HG03066 (cell line): ENCODE measurements at regions not wholly inside any gene's neighbourhood (a gene's known extent, or its start where the extent isn't known, plus 50 kb on each side); places are given as distances from the start of the nearest gene placed in this dataset.

Experiments
- ATAC-seq: cut with Tn5 transposase; IDR thresholded peaks from one replicate; pipeline ENCODE4 v1.9.1; 2021; ENCODE audit warnings: low read depth; ENCODE audit not compliant: unreplicated experiment

GRCh38 chr6:109295774-109296156 lies 86.5 kb downstream of the CD164 start:
- ATAC-seq, result no peak

- no peak for ATAC-seq
These were observed 87.0 kb downstream of the CD164 start for GRCh38 chr6:109295109-109295773.

DNA sequence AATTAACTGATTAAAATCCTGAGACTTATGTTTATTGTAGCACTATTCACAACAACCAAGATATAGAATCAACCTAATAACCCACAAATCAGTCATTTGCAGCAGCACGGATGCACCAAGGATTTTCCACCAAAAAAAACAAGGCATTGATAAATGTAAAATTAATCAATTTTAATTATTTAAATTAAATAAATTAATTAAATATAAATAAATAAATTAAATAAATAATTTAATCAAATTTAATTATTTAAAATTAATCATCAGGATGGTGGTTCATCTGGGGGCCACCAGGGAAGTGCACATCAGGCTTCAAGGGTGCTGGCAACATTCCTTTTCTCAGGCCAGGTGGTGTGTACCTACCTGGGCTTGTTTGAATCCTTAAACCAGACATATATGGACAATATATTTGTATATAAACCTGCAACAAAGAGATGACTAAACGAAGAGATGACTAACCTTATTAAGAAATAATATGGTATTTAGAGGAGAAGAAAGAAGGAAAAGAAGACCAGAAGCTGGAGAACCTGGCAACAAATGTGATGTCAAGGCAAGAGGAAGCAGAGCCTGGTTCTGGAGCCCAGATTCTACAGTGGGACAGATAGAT lies 89.2 kb downstream of the CD164 start:
- ATAC-seq, result no peak

GRCh38 chr6:109292420-109292819 lies 89.8 kb downstream of the CD164 start:
- no peak for ATAC-seq

DNA sequence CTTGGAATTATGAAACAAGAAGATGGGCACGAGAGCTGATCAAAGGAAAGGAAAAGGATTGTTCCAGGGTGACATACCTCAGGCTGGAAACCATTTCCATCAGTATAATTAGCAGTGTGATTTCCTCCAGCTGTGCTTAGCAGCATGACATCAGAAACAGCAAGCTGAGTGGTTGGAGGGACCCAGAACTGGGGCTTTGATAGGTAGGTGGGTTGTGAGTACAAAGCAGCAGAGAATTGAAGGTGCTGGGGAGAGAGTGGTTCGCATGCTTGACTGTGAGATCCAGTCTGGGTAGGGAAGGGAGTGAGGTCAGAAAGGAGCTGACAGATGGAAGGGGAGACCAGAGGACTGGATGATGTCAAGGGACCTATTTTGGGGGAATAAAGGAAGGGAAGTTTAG lies 90.4 kb downstream of the CD164 start:
- no peak for ATAC-seq

GRCh38 chr6:109290143-109290931 lies 91.9 kb downstream of the CD164 start:
- no peak for ATAC-seq

- ATAC-seq, result no peak
These were observed 96.9 kb downstream of the CD164 start for GRCh38 chr6:109285366-109285765.

DNA sequence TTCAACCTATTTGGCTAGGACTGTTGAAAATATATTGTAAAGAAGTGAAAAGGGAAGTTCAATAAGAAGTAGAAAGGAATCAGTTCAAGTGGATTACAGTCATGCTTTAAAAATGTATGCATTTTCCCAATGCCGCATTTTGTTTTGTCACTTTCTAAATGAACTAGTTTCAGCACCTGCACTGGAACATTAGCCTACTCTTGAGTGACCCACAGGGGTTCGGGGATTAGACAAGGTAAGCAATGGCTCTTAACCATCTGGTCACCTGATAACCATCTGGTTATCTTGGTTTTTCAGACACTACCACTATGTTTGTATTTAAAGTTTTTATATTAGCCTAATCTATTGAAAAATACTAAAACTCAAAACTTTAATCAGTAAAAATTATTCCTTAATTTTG lies 97.6 kb downstream of the CD164 start:
- ATAC-seq, result no peak

GRCh38 chr6:109282756-109283155 lies 99.5 kb downstream of the CD164 start:
- ATAC-seq, result no peak

GRCh38 chr6:109279628-109280027 lies 102.6 kb downstream of the CD164 start:
- no peak for ATAC-seq

- ATAC-seq, result no peak
These were observed 110.6 kb downstream of the CD164 start for GRCh38 chr6:109271622-109272021.

DNA sequence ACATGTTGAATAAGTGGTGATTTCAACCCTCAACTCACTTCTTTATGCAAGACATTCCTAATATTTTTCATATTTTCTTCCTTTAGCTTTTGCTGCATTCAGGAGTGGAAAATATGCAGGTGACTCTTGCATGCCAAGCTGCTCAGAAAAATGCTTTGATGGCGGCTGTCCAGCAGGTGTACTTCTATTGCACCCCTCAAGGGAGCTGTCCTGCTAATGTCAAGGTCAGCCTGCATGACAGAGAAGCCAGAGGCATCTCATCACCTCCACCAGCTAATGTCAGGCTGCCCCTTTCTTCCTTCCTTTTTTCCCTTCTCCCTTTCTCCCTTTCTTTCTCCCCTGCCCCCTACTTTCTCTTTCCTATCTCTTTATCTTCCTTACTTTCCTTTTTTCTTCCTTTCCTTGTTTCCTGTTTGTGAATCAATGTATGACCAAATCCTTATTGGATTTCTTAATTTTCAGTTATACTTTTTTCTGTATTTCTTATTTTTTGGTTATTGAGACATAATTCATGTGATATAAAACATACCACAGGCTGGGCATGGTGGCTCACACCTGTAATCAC lies 112.2 kb downstream of the CD164 start:
- ATAC-seq, result no peak

- ATAC-seq, result no peak
These were observed 113.2 kb downstream of the CD164 start for GRCh38 chr6:109269057-109269456.

- ATAC-seq, result no peak
These were observed 116.7 kb downstream of the CD164 start for GRCh38 chr6:109265530-109265929.

DNA sequence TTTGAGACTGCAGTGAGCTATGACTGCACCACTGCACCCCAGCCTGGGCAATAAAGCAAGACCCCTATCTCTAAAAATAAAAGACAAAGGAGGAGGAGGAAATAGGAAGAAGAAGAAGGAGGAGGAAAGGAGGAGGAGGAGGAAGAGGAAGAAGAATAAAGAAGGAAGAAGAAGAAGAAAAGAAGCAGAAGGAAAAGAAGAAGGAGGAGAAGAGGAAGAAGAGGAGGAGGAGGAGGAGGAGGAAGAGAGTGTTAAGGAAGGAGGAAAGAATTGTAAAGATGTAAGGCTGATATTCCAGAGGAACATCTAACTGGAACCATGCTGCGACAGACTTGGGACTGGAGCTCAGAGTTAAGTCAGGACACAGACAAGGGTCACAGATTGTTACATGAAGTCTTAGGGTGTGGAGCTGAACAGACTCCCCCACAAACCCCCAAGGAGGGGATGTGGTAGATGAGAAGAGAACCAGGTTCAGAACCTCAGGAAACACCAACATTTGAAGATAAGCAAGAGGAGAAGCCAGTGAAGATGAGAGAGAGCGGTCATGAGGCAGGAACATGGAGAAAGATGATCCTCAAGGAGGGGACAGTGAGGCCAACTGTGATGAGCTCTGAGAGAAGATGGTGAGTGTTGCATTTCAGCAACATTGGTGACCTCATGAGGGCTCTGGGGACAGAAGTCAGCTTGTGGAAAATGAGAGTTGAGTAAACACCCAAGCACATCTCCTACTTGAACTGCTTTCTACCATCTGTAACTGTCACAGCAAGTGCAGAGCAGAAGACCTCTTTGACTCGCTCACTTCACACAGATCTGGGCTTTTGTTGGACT lies 118.2 kb downstream of the CD164 start:
- ATAC-seq, result no peak

- ATAC-seq, result no peak
These were observed 120.0 kb downstream of the CD164 start for GRCh38 chr6:109262261-109262660.

GRCh38 chr6:109261811-109262210 lies 120.5 kb downstream of the CD164 start:
- ATAC-seq, result no peak

- ATAC-seq, result no peak
These were observed 121.6 kb downstream of the CD164 start for GRCh38 chr6:109260701-109261100.

- ATAC-seq, result no peak
These were observed 122.1 kb downstream of the CD164 start for GRCh38 chr6:109260126-109260525.

DNA sequence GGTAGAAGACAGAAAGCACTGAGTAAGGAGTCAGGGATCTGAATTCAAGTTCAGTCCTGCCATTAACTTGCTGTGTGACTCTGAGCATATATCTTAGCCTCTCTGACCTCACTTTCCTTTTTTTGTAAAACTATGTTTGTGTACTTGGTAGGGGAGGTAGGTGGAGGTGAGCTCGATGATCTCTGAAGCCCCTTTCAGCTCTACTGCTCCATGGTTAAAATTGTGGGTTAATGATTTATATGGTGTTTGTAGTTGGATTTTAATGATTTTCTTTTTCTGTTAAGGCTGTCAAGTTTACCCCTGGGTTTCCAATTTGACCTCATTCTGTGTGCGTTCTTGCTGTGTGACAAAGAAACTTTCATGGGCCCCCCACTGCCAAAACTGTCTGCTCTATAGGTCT lies 124.1 kb downstream of the CD164 start:
- no peak for ATAC-seq

DNA sequence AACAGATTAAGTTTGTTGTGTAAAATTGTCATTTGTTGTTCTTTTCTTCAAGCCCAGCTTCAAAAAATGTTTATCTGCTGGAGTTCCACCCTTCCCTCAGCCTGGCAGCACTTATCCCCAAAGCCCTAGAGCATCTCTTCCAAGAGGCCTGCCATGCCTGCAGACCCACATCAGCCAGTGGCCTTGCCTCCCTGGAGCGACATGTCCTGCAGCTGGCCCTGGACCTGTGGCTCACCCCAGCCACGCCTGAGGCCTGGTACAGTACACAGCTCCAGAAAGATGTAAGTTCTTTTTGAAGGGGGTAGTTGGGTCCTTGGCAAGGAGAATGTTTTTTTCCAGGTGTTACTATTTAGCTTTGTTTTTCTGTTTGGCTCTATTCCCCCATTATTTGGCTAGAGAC lies 124.8 kb downstream of the CD164 start:
- ATAC-seq, result no peak
